ENCODE measurements at regions not wholly inside any gene's neighbourhood (a gene's known extent, or its start where the extent isn't known, plus 50 kb on each side); places are given as distances from the start of the nearest gene placed in this dataset.

- H3K4me1 ChIP-seq = no peaks in the 10 kb centered on the region
- H3K4me3 ChIP-seq = no peak overlapping the region
- intact Hi-C loops (cut with DNase I) = no loop called here
- no peaks in the 10 kb centered on the region for H3K27me3 ChIP-seq
- DNase-seq (ENCODE audit: low spot score in 2 of 2) = no peak
- no peaks in the 10 kb centered on the region for H3K9me3 ChIP-seq
- TF ChIP-seq, protein P1, sequence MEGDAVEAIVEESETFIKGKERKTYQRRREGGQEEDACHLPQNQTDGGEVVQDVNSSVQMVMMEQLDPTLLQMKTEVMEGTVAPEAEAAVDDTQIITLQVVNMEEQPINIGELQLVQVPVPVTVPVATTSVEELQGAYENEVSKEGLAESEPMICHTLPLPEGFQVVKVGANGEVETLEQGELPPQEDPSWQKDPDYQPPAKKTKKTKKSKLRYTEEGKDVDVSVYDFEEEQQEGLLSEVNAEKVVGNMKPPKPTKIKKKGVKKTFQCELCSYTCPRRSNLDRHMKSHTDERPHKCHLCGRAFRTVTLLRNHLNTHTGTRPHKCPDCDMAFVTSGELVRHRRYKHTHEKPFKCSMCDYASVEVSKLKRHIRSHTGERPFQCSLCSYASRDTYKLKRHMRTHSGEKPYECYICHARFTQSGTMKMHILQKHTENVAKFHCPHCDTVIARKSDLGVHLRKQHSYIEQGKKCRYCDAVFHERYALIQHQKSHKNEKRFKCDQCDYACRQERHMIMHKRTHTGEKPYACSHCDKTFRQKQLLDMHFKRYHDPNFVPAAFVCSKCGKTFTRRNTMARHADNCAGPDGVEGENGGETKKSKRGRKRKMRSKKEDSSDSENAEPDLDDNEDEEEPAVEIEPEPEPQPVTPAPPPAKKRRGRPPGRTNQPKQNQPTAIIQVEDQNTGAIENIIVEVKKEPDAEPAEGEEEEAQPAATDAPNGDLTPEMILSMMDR (IDR thresholded peaks at IDR 0.05) = no peak
- no peaks in the 10 kb centered on the region for H3K36me3 ChIP-seq
- no peak overlapping the region for H3K27ac ChIP-seq
Measured at GRCh38 chr12:84658877-84659276, 253.7 kb downstream of the SLC6A15 start.

DNA sequence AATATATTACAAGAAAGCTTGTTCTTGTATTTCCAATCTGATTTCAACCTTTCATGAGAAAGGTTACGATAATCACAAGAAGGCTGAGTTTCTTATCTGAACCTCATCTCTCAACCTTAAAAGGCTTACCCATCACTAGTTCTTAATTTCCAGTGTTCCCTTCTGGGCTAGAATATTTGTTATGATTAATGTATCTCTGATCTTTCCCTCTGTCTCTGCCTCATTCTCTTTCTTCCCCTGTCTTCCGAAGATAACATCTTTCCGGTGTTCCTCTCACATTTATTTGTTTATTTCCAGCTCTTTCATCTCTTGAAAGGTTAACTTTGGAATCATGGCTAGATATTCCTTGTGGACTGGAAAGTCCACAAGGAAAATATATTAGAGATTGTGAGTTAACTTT, 255.9 kb downstream of the SLC6A15 start:
- Histone ChIP-seq H3K27me3 (no peaks in the 10 kb centered on the region), H3K9me3 (no peaks in the 10 kb centered on the region), H3K4me1 (no peaks in the 10 kb centered on the region), H3K27ac (no peak overlapping the region), H3K4me3 (no peak overlapping the region), H3K36me3 (no peaks in the 10 kb centered on the region)
- TF ChIP-seq, protein P1 (IDR thresholded peaks at IDR 0.05) = no peak
- no peak for DNase-seq (ENCODE audit: low spot score in 2 of 2)
- intact Hi-C loops (cut with DNase I) = no loop called here

GRCh38 chr12:84653482-84653881, 259.1 kb downstream of the SLC6A15 start:
- TF ChIP-seq, protein P1 (IDR thresholded peaks at IDR 0.05) = no peak

GRCh38 chr12:84648425-84648824, 264.2 kb downstream of the SLC6A15 start:
- no peaks in the 10 kb centered on the region for H3K27me3 ChIP-seq
- intact Hi-C loops (cut with DNase I) = no loop called here
- TF ChIP-seq, protein P1 (IDR thresholded peaks at IDR 0.05) = no peak
- no peaks in the 10 kb centered on the region for H3K9me3 ChIP-seq
- H3K27ac ChIP-seq = no peak overlapping the region
- DNase-seq (ENCODE audit: low spot score in 2 of 2) = no peak
- H3K4me3 ChIP-seq = no peak overlapping the region
- H3K36me3 ChIP-seq = no peaks in the 10 kb centered on the region
- no peaks in the 10 kb centered on the region for H3K4me1 ChIP-seq

More at GRCh38 chr12:84653482-84653881, 259.1 kb downstream of the SLC6A15 start:
- Histone ChIP-seq H3K36me3 (no peaks in the 10 kb centered on the region), H3K4me1 (no peaks in the 10 kb centered on the region), H3K27ac (no peak overlapping the region), H3K9me3 (no peaks in the 10 kb centered on the region), H3K4me3 (no peak overlapping the region), H3K27me3 (no peaks in the 10 kb centered on the region)
- intact Hi-C loops (cut with DNase I) = no loop called here
- no peak for DNase-seq (ENCODE audit: low spot score in 2 of 2)

GRCh38 chr12:84644908-84645307, 267.7 kb downstream of the SLC6A15 start:
- Histone ChIP-seq H3K27me3 (no peaks in the 10 kb centered on the region), H3K36me3 (no peaks in the 10 kb centered on the region), H3K27ac (no peak overlapping the region), H3K9me3 (no peaks in the 10 kb centered on the region), H3K4me1 (no peaks in the 10 kb centered on the region), H3K4me3 (no peak overlapping the region)
- intact Hi-C loops (cut with DNase I) = no loop called here
- TF ChIP-seq, protein P1 (IDR thresholded peaks at IDR 0.05) = no peak
- DNase-seq (ENCODE audit: low spot score in 2 of 2) = no peak

GRCh38 chr12:84643993-84644392, 268.6 kb downstream of the SLC6A15 start:
- no peaks in the 10 kb centered on the region for H3K9me3 ChIP-seq
- H3K27ac ChIP-seq = no peak overlapping the region
- no peak overlapping the region for H3K4me3 ChIP-seq
- intact Hi-C loops (cut with DNase I) = no loop called here
- no peaks in the 10 kb centered on the region for H3K27me3 ChIP-seq
- no peaks in the 10 kb centered on the region for H3K36me3 ChIP-seq
- no peaks in the 10 kb centered on the region for H3K4me1 ChIP-seq
- DNase-seq (ENCODE audit: low spot score in 2 of 2) = no peak
- TF ChIP-seq, protein P1 (IDR thresholded peaks at IDR 0.05) = no peak

All from ascending aorta (tissue), 2 donors.